NT2/D1 (cell line): ENCODE measurements at regions not wholly inside any gene's neighbourhood (a gene's known extent, or its start where the extent isn't known, plus 50 kb on each side); places are given as distances from the start of the nearest gene placed in this dataset.

Experiments
- SUZ12 ChIP-seq: IDR thresholded peaks from 2 replicates; pipeline ENCODE4 v1.6.1; 2011; ENCODE audit not compliant: insufficient read length, insufficient read depth; ENCODE audit errors: extremely low read depth
- YY1 ChIP-seq: IDR thresholded peaks from 2 replicates; pipeline ENCODE4 v1.6.1; 2011; ENCODE audit not compliant: insufficient read length, insufficient read depth
- ZNF274 ChIP-seq: IDR thresholded peaks from 2 replicates; pipeline ENCODE4 v1.6.1; 2011; ENCODE audit warnings: mild to moderate bottlenecking, low read depth, low read length

GRCh38 chr19:30084390-30084819 lies 142.4 kb downstream of the URI1 start:
- TF ChIP-seq YY1 = no peak
- no peak for TF ChIP-seq ZNF274
- TF ChIP-seq SUZ12 = no peak
